KG1 (cell line): ENCODE measurements at regions not wholly inside any gene's neighbourhood (a gene's known extent, or its start where the extent isn't known, plus 50 kb on each side); places are given as distances from the start of the nearest gene placed in this dataset.

Experiments used
- DNase-seq: peaks from one replicate; lab custom pipeline; 2025; lab: John Stamatoyannopoulos, UW

GRCh38 chr13:106958621-106959048 is 390.7 kb upstream of the ARGLU1 start:
- DNase-seq, result no peak

- no peak for DNase-seq
These were observed 374.6 kb upstream of the ARGLU1 start for GRCh38 chr13:106942563-106942962.

- DNase-seq, result no peak
These were observed 373.8 kb upstream of the ARGLU1 start for GRCh38 chr13:106941779-106942178.

DNA sequence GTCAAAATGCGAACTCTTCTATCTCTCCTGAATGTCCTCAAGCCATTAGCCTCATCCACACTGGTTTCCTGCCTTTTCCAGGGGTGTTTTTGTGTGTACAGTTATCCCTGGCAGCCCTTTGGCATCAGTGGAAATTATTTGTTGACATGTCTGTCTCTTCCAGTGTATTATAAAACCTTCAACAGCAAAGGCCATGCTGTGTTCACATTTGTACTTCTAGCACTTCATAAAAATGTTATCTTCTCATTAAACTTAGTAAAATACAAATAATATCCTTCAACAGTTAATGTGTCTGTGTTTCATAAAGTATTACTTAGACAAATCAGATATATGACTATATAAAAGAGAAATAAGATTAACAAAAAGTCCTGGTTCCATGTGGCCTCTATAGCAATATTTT is 359.5 kb upstream of the ARGLU1 start:
- no peak for DNase-seq

DNA sequence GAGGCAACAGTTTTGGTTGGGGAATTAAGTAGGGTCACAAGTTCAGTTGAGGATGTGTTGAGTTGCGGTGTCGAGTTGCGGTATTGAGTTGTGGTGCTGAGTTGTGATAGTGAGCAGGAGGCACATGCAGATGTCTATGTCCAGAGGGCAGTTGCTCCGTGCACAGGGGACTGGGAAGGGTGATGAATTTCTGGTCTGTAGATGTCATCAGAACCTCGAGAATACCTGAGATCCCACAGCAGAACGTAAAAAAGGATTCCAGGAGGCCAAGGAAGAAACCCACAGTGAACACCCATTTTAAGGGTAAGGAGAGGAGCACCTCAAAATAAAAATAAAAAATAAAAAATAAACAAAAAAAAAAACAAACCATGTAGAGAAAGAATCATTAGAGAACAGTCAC is 354.4 kb upstream of the ARGLU1 start:
- DNase-seq, result no peak

GRCh38 chr13:106919638-106920037 is 351.7 kb upstream of the ARGLU1 start:
- DNase-seq, result no peak

GRCh38 chr13:106919133-106919532 is 351.2 kb upstream of the ARGLU1 start:
- no peak for DNase-seq

- no peak for DNase-seq
These were observed 350.6 kb upstream of the ARGLU1 start for GRCh38 chr13:106918557-106918860.

DNA sequence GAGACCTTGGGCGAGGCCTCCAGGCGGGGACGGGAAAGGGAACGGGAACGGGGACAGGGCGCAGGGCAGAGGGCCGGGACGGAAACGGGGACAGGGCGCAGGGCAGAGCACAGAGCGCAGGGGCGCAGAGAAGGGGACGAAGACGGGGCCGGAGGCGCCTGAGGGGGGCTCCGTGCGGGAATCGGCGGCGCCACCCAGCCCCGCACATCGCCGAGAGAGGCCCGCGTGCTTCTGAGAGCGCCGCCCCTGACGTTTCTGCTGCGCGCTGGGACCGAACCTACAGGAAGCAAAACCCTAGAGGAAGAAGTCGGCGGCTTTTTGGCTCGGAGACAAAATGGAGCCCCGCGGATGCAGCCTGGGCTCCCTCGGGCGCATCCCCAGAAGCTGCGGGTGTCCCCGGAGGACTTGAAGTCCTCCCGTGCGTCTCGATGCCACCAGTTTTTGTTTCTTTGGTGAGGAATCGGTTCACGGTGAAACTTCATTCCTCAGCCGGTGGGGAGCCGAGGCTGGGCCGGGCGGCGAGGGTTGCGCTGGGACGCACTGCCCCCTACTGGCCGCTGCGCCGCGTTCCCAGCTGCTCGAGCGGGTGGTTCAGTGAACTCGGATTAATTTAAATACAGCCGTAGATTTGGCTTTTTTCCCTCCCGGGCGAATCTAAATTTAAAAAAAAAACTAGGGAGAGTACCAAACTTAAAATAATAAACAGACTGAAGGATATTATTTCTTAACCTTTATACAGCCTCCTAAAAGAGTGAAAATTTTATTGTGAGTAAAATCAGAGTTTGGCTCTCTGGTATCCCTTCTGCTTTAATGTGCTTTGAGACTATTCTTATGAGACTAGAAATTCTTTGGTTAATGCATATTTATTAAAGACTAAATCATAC is 350.0 kb upstream of the ARGLU1 start:
- peak; percentile 80 for DNase-seq

DNA sequence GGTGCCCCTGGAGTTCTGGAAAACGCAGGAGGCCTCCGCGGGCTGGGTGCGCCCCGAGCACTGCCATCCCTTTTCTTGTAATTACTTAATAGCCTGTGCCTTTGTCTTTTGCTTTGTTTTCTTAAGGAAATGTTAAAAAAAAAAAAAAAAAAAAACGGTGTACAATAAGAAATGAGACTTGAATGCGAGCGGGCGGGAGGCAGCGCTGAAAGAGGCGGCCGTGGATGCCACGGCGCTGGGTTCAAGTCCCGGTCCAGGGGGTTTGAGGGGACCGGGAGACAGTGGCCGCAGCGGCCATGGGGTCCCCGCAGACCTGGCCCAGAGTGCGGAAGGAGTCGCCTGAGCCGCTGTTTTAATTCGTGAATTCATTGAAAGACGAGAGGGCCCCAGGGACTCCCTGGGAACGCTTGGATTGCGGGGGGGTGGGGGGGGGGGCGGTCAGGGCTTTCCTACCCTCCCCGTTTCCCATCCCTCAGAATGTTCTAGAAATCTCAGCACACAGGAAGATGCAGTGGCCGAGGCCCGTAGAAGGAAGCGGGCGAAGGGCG is 349.2 kb upstream of the ARGLU1 start:
- DNase-seq, result no peak

- no peak for DNase-seq
These were observed 348.5 kb upstream of the ARGLU1 start for GRCh38 chr13:106916329-106916976.

DNA sequence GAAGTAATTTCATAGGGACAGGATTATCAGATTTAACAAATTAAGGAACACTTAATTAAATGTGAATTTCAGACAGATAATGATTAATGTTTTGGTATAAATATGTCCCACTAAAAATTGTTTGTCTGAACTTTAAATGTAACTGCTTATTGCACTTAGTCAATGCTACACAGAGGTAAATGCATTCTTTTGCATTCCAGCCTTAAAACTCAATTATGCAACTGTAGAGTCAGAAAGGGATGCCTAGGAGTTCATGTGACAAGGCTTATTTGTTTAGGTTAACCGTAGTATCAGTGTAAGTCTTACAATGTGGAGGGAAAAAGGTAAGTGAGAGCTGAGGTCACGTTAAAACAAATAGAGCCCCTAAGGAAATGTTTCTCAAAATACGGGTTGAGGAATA is 347.2 kb upstream of the ARGLU1 start:
- no peak for DNase-seq

DNA sequence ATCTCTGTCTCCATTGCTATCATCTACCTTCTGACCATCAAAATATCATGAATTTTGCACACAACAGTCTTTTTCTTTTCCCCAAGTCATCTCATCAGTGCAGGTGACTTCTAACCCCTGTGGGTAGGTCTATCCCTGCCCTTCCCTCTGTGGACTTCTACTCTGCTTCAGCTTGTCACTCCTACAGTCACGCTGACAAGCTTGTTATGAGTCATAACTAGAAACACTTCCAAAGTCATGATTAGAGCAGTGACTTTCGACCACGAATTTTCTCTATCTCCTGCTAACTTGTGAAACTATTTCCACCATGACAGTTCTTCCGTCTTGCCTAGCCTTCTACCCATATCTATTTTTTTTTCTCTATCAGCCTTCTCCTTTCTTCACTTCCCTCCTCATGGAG is 343.7 kb upstream of the ARGLU1 start:
- no peak for DNase-seq

DNA sequence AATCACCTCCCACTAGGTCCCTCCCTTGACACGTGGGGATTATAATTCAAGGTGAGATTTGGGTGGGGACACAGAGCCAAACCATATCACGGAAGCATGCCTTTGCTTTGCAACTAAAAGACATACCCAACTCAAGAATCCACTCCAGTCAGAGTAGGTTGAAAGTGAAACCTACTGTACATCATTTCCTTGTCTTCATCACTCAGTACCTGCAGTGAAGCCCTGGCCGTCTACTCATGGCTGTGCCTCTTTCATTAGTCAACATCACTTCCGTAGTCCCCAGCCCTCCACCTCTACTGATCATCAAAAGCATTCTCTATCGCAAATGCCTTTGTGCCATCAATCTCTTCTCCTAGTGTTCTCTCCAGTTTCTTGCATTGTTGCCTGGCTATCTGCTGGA is 343.1 kb upstream of the ARGLU1 start:
- DNase-seq, result no peak

DNA sequence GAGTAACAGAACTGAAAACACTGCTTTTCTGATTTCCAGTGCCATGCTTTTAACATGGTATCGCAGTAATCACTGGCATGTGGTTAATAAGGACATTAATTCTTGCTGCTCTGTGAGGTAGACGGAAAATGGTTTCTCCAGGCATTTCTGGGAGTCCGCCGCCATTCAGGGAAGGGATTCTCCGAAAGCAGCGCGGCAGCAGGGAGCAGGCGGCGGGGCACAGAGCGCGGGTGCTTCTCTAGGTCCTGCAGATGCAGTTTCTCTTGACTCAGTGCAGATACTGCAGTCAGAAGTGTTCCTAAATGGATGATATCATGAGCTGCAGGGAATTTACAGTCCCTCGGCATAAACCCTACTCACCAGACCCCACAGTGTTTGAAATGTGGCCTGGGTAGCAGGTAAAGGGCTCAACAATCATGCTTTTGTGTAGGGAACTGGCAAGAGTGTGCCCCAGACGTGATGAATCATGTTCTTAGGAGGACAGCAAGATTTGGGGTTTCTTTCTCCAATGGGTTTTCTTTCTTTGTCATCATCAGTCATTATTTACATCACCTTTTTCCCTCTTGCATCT is 338.6 kb upstream of the ARGLU1 start:
- DNase-seq, result no peak

DNA sequence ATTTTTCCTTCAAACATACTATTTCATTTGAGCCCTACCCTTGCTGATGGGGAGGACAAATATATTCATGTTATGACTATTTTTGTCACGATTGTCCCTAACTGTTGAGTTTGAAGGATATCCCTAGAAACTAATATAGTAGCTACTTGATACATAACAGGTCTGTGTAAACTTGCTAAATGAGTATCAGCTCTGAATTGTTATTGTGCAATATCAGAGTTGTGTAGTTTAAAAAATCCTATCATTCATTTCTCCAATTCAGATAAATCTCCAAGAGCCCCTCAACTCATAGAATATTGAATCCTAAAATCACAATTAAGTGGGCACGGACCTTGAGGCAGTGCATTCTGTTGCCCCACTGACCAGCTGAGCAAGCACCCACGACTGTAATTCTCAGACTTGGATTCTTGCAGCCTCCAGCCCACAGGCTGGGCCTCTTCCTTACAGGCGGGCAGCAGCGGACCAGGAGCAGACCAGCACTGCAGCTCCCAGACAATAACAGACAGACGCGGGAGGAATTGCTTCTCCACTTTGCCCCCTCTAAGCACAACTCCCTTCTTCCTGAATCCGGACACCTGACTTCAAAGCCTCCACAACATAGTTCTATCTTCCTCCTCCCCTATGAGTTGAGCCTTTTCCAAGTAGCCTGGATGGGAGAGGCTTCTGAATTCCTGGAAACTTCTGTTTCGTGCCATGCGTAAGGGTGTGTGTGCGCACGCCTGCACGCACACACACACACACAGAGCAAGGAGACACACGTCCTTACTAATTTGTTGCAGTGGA is 337.6 kb upstream of the ARGLU1 start:
- no peak for DNase-seq

GRCh38 chr13:106899442-106899841 is 331.5 kb upstream of the ARGLU1 start:
- DNase-seq, result no peak

GRCh38 chr13:106898231-106898630 is 330.3 kb upstream of the ARGLU1 start:
- DNase-seq, result no peak

GRCh38 chr13:106888148-106888547 is 320.2 kb upstream of the ARGLU1 start:
- no peak for DNase-seq

DNA sequence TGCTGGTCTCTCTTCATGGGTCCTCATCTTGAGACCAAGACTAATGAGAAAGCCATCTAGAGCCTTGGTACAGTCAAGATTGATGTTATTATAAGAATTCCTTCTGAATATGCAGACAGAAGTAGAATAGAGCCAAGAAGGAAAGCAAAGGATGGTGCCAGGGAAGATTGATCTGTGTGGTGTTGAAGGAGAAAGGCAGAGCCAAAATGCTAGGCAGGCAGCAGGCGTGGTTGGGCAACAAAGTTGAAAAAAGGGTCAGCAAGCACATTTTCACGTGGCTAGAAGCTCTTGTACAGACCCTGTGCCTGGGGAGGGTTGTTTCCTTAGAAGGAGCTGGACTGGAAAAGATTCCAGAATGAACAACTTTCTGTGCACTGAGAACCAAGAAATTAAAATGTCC is 319.7 kb upstream of the ARGLU1 start:
- DNase-seq, result no peak

DNA sequence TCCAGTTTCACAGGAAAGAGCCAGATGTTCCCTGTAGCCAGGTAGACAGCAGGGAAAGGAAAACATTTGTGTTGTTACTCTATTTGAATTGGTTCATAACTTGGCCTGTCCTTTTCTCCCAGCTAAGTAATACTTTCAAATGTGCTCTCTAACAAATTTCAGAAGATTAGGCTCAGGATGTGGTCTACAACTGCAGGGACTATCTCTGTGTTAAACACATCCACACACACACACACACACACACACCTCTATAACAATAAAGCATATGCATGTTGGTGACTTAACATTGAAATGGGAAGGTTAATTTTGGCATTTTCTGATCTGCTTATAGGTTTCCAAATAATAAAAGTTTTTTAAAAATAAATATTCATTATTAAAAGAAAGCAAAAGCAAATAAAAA is 316.0 kb upstream of the ARGLU1 start:
- DNase-seq, result no peak

DNA sequence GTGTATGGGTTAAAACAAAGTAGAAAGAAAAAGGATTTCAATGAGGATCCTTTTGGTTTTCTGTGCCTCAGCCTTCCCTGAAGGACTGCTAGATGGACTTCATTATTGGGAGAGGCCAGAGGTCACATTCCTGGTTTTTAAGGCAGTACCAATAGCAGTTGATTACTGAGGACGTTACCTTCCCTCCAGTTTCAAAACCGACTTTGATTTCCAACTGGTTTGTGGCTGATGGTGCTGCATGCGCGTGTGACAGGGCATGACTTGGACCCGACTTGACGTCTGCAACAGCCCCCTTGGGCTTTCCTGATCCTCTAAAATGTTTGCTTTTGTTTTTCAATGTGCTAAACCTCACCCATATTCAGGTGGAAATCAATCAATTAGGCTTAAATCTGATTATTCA is 314.3 kb upstream of the ARGLU1 start:
- DNase-seq, result no peak
